BLaER1 (cell line): ENCODE measurements at regions not wholly inside any gene's neighbourhood (a gene's known extent, or its start where the extent isn't known, plus 50 kb on each side); places are given as distances from the start of the nearest gene placed in this dataset.

ENCODE experiments used
- H3K27ac ChIP-seq: shearing (Covaris generic); formaldehyde crosslinking; 2 replicates; pipeline ENCODE4 v1.8.1; 2022
- H3K27me3 ChIP-seq: shearing (Covaris generic); formaldehyde crosslinking; 2 replicates; pipeline ENCODE4 v1.8.1; 2022
- H3K36me3 ChIP-seq: shearing (Covaris generic); formaldehyde crosslinking; 2 replicates; pipeline ENCODE4 v1.8.1; 2022
- H3K4me1 ChIP-seq: shearing (Covaris generic); formaldehyde crosslinking; 2 replicates; pipeline ENCODE4 v1.8.1; 2022
- H3K4me2 ChIP-seq: shearing (Covaris generic); formaldehyde crosslinking; 2 replicates; pipeline ENCODE4 v1.8.1; 2022
- H3K4me3 ChIP-seq: shearing (Covaris generic); formaldehyde crosslinking; 2 replicates; pipeline ENCODE4 v1.8.1; 2022
- H3K9ac ChIP-seq: shearing (Covaris generic); formaldehyde crosslinking; 2 replicates; pipeline ENCODE4 v1.8.1; 2022
- H3K9me3 ChIP-seq: shearing (Covaris generic); formaldehyde crosslinking; 2 replicates; pipeline ENCODE4 v1.8.1; 2022
- H4K20me1 ChIP-seq: shearing (Covaris generic); formaldehyde crosslinking; 2 replicates; pipeline ENCODE4 v1.8.1; 2022
- Cebpa-rat ChIP-seq: shearing (Covaris generic); IDR thresholded peaks from 2 replicates; pipeline ENCODE4 v1.8.1; 2022

DNA sequence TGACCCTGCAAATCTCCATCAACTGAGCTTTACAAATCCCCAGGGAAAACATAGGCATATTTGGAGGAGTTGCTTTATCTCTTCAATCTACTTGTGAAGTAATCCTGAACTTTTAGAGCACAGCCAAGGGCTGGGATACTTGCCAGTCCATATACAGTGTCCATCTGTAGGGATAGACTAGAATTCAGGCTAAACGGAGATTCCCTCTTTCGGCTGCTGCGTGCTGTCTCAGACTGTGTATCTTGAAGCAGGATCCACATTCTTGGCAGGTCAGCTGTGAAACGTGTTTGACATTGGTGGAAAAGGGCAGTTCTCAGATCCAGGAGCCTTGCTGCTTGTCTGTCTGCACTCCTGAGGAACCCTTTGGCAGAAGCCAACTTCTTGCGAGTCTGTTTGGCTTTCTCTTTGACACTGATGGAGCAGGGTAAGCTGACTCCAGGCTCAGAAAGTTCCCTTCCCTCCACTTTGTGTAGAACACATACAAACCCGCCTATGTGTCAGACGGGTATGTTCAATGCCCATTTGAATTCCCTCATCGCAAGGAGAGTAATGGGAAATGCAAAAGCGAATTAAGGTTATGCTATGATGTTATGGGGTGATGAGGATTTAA, 221.8 kb downstream of the MAP2K4 start:
- Histone ChIP-seq H3K36me3 (no peaks in the 10 kb centered on the region), H3K4me1 (peaks cover 2% of the 10 kb centered on the region; the same call in 1 of the 2 replicates), H4K20me1 (no peaks in the 10 kb centered on the region), H3K27me3 (no peaks in the 10 kb centered on the region), H3K27ac (no peak overlapping the region), H3K4me3 (no peak overlapping the region), H3K9me3 (peaks cover 6% of the 10 kb centered on the region; the same call in 1 of the 2 replicates), H3K4me2 (no peak overlapping the region), H3K9ac (no peak overlapping the region)
- TF ChIP-seq Cebpa-rat: no peak

DNA sequence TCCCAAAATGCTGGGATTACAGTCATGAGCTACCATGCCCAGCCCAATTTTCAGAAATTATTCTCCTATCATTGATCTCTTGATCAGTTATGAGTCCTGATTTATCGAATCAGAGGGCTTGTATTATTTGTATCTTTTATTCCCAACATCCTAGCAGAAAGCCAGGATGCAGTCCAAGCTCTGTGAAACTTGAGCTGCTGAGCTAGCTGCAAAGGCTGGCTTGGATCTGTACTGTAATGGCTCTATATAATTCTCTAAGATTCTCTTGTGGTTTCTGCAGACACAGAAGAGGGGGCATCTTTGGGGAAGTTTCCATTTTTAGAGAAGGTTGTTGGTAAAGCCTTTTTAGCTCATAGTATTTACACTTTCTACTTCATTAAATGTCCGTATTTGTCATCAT, 227.1 kb downstream of the MAP2K4 start:
- TF ChIP-seq Cebpa-rat: no peak
- H3K36me3 ChIP-seq: no peaks in the 10 kb centered on the region
- peak overlapping the region; percentile 22; the same call in 1 of the 2 replicates for H3K4me2 ChIP-seq
- no peak overlapping the region for H3K4me3 ChIP-seq
- no peaks in the 10 kb centered on the region for H3K27me3 ChIP-seq
- no peaks in the 10 kb centered on the region for H3K9me3 ChIP-seq
- peaks cover 8% of the 10 kb centered on the region; the same call in 1 of the 2 replicates for H3K4me1 ChIP-seq
- H3K9ac ChIP-seq: no peak overlapping the region
- no peaks in the 10 kb centered on the region for H4K20me1 ChIP-seq
- no peak overlapping the region for H3K27ac ChIP-seq

DNA sequence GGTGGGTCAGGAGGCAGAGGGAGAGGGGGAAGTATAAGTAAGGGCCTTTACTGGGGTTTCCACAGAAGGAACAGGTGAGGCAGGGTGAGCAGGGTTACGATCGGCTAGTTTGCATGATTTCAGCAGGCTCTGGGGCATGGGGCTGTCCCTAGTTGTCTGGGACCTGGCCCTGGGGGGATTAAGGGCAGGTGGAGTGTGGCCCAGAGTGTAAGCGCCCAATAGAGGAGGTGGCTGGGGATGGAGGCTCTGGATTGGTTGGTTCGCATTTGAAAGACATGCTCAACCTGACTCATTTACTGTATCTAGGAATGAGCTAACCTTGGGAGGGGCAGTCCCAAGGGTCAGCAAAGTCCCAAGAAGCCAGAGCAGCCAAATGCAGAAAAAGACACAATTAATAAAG, 230.3 kb downstream of the MAP2K4 start:
- Histone ChIP-seq H4K20me1 (no peaks in the 10 kb centered on the region), H3K36me3 (no peaks in the 10 kb centered on the region), H3K4me2 (no peak overlapping the region), H3K27me3 (no peaks in the 10 kb centered on the region), H3K27ac (no peak overlapping the region), H3K4me3 (no peak overlapping the region), H3K9me3 (no peaks in the 10 kb centered on the region), H3K4me1 (peaks cover 8% of the 10 kb centered on the region; the same call in 1 of the 2 replicates), H3K9ac (no peak overlapping the region)
- no peak for TF ChIP-seq Cebpa-rat

DNA sequence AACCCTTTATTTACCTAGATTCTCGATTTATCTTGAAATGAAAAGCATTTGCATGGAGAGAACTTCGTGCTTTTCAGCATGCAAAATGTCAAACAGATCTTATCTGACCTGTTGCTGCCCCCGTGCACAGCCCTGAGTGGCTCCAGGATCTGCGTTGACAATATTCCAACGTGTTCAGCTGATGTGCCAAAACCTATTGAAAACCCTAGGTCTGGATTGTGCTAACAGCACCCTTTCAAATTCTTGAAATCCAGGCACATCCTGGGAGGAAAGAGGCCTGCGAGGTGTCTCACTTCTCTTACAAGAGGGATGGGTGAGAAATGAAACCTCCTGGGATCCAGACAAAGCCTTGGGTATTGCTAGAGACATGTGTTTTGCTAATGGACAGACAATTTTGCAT, 231.8 kb downstream of the MAP2K4 start:
- Histone ChIP-seq H3K27ac (no peak overlapping the region), H3K9ac (no peak overlapping the region), H3K4me2 (no peak overlapping the region), H3K27me3 (no peaks in the 10 kb centered on the region), H3K9me3 (no peaks in the 10 kb centered on the region), H3K4me3 (no peak overlapping the region), H3K36me3 (no peaks in the 10 kb centered on the region), H3K4me1 (peaks cover 8% of the 10 kb centered on the region; the same call in 1 of the 2 replicates), H4K20me1 (no peaks in the 10 kb centered on the region)
- TF ChIP-seq Cebpa-rat: no peak

DNA sequence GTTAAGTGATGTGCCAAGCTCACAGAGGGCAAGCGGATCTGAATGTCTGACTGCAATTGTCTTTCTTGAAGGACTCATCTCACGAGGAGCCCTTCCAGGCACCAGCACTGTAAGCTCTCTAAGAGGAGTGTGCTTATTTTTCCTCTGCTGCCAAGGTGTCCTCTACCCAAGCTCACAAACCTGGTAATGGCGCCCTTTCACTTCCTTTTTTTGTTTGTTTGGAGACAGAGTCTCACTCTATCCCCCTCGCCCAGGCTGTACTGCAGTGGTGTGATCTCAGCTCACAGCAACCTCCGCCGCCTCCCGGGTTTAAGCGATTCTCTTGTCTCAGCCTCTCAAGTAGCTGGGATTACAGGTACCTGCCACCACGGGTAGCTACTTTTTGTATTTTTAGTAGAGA, 233.8 kb downstream of the MAP2K4 start:
- Histone ChIP-seq H3K4me3 (no peak overlapping the region), H3K36me3 (no peaks in the 10 kb centered on the region), H4K20me1 (no peaks in the 10 kb centered on the region), H3K4me2 (no peak overlapping the region), H3K27me3 (no peaks in the 10 kb centered on the region), H3K9ac (no peak overlapping the region), H3K9me3 (no peaks in the 10 kb centered on the region), H3K4me1 (no peaks in the 10 kb centered on the region), H3K27ac (no peak overlapping the region)
- TF ChIP-seq Cebpa-rat: no peak

DNA sequence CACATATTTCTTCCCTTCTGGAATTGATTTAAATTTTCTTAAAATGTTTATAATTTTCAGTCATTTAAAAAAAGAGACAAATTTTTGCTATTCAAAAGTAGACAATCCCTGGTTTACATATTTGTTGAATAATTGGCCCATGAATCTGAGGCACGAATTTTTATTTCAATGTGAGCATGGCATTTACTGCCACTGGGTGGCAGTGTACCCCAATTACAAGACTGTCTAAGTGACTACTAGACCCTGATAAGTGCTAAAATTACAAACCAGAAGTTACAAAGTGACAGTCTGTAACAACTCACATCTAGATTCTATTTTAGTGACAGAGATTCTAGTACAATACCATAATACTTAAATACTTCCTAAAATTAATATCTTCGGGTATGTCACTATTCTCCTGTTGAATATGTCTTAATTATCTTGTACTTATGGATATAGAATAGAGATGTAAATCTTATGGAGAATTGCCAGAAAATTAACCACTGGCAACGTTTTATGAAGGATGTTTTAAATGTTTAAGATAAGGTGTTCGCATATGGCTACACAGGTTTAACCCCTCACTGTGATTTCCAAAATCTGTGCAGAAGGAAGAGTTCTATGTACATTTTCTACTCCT, 235.8 kb downstream of the MAP2K4 start:
- Histone ChIP-seq H3K9me3 (no peaks in the 10 kb centered on the region), H3K27me3 (no peaks in the 10 kb centered on the region), H4K20me1 (no peaks in the 10 kb centered on the region), H3K4me2 (no peak overlapping the region), H3K4me1 (no peaks in the 10 kb centered on the region), H3K9ac (no peak overlapping the region), H3K27ac (no peak overlapping the region), H3K36me3 (no peaks in the 10 kb centered on the region), H3K4me3 (no peak overlapping the region)
- no peak for TF ChIP-seq Cebpa-rat

DNA sequence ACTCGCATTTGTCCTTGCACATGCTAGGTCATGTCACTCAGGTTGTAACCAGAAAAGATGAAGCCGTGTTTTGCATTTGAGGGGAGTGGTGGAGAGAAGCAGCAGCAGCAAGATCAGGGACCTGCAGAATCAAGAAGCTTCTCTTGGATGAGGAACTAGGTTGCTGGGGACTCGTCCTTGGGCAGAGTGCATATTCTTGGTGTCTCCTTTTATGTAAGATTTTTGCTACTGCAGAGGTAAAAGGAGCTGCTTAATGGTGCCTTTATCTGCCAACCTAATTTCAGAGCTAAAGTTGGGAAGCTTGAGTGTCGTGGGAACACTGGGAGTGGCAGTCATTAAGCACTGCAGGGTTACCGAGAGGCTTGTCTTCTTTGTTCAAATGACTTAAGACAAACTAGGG, 236.5 kb downstream of the MAP2K4 start:
- Histone ChIP-seq H3K27me3 (no peaks in the 10 kb centered on the region), H3K36me3 (no peaks in the 10 kb centered on the region), H3K27ac (no peak overlapping the region), H4K20me1 (no peaks in the 10 kb centered on the region), H3K4me2 (no peak overlapping the region), H3K4me1 (no peaks in the 10 kb centered on the region), H3K4me3 (no peak overlapping the region), H3K9me3 (no peaks in the 10 kb centered on the region), H3K9ac (no peak overlapping the region)
- no peak for TF ChIP-seq Cebpa-rat

DNA sequence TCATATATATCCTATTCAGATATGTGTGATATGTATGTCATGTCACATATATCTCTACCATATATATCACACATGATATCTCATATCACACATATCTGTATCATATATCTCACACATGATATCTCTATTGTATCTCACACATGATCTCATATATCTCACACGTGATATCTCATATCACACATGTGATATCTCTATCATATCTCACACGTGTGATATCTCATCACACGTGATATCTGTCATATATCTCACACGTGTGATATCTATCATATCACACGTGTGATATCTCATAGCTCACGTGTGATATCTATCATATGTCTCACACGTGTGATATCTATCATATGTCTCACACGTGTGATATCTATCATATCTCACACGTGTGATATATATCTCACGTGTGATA, 240.7 kb downstream of the MAP2K4 start:
- H3K4me2 ChIP-seq: no peak overlapping the region
- H3K27me3 ChIP-seq: no peaks in the 10 kb centered on the region
- no peaks in the 10 kb centered on the region; the same call in 1 of the 2 replicates for H3K9me3 ChIP-seq
- no peak for TF ChIP-seq Cebpa-rat
- H3K27ac ChIP-seq: no peak overlapping the region
- H4K20me1 ChIP-seq: no peaks in the 10 kb centered on the region
- no peak overlapping the region for H3K9ac ChIP-seq
- H3K36me3 ChIP-seq: no peaks in the 10 kb centered on the region
- H3K4me3 ChIP-seq: no peak overlapping the region
- H3K4me1 ChIP-seq: no peaks in the 10 kb centered on the region

DNA sequence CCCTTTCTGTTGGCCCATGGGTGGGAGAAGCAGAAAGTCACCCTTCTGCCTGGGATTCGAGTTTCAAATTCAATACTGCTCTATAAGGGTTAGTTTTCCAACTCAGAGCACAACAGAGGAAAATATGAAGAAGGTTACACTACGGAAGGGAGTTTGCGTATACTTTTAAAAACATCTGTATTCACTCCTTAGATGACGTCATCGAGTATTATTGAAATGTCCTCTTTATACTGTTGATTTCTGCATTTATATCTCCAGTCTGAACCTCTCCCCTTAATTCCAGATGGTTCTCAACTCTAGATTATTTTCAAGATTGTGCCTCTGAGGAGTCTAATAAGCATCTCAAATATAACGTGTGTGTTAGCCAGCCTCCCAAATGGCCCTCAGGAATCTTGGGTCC, 249.1 kb downstream of the MAP2K4 start:
- Histone ChIP-seq H3K4me2 (no peak overlapping the region), H3K9ac (no peak overlapping the region), H3K4me3 (no peak overlapping the region), H3K27ac (no peak overlapping the region), H4K20me1 (no peaks in the 10 kb centered on the region), H3K4me1 (no peaks in the 10 kb centered on the region), H3K27me3 (no peaks in the 10 kb centered on the region), H3K36me3 (no peaks in the 10 kb centered on the region), H3K9me3 (peaks cover 16% of the 10 kb centered on the region)
- no peak for TF ChIP-seq Cebpa-rat

DNA sequence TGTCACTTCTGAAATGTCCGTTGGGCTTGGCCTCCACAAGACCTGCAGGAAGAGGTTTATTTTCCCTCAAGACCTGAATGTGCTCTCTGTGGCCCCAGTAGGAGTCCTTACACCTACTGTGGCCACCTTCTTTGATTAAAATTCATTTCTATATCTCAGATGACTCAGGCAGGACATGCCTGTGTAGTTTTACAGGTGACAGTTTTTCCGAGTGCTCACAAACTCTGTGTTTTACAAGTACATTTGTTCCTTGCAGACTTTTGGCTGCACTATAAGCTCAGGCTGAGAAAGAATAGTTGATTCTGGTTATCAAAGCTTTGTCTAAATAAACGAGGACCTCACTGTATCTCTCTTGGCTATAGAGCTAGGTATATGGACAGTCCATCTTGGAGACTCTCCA, 257.1 kb downstream of the MAP2K4 start:
- Histone ChIP-seq H3K27ac (no peak overlapping the region), H4K20me1 (no peaks in the 10 kb centered on the region), H3K4me3 (no peak overlapping the region), H3K27me3 (no peaks in the 10 kb centered on the region), H3K4me1 (no peaks in the 10 kb centered on the region), H3K9me3 (peaks cover 11% of the 10 kb centered on the region), H3K4me2 (no peak overlapping the region), H3K9ac (no peak overlapping the region), H3K36me3 (no peaks in the 10 kb centered on the region)
- TF ChIP-seq Cebpa-rat: no peak
